Kidney epithelial cell (primary cell): ENCODE measurements at regions not wholly inside any gene's neighbourhood (a gene's known extent, or its start where the extent isn't known, plus 50 kb on each side); places are given as distances from the start of the nearest gene placed in this dataset.

Experiments
- DNase-seq: peaks from one replicate; pipeline ENCODE4 v3.0.0-alpha.2; 2010; ENCODE audit warnings: low read depth
- H3K27me3 ChIP-seq: 2 replicates; pipeline ENCODE4 v1.6.0; 2011; ENCODE audit warnings: low read length; ENCODE audit not compliant: control insufficient read depth, insufficient read depth
- H3K36me3 ChIP-seq: 2 replicates; pipeline ENCODE4 v1.5.1; 2011; ENCODE audit warnings: low read length; ENCODE audit not compliant: control insufficient read depth, insufficient read depth
- H3K4me3 ChIP-seq: 2 replicates; pipeline ENCODE4 v1.5.1; 2011; ENCODE audit warnings: low read depth, mild to moderate bottlenecking, control low read depth, low read length
- CTCF ChIP-seq: IDR thresholded peaks from 2 replicates; pipeline ENCODE4 v1.5.1; 2011; ENCODE audit warnings: mild to moderate bottlenecking, moderate library complexity, low read length, control low read depth, inconsistent platforms; ENCODE audit not compliant: insufficient read depth, poor library complexity, severe bottlenecking

DNA sequence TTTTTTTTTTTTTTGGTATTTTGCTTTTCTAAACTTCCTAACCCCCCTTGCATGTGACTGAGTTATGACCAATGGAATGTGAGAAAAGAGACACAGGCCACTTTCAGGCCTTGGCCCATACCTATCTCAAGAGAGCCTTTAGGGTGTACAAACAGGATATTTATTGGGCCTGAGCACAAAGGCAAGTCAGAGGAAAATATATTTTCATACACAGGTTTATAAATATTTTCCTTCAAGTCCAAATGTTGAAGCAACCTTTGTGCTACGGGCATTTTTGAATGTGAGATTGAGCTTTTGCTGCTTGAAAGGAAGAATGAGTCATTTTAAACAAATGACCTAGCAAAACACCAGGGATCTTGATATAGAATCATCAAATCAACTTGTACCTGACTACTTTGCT lies 228.6 kb upstream of the E2F7 start:
- peak; percentile 5 for DNase-seq
- H3K4me3 ChIP-seq: no peak overlapping the region
- TF ChIP-seq CTCF: no peak
- no peaks in the 10 kb centered on the region for H3K36me3 ChIP-seq
- no peaks in the 10 kb centered on the region for H3K27me3 ChIP-seq

DNA sequence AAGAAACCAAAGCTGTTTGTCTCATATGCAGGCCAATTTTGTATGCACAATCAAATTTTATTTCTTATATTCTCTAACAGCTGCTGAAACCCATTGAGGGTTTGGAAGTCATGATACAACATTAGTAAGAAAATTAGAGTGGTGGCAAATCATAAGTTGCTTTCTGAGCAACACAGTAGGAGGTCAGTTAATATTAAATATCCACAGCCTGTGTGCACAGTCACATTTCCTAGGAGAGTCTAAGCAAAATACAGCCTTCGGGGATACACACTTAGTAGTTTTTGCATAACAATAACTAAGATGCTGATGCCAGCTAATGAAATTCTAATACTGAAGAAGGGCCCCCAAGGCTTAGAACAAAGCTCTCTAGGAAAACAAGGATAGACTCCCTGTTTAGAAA lies 209.6 kb upstream of the E2F7 start:
- H3K27me3 ChIP-seq: no peaks in the 10 kb centered on the region
- TF ChIP-seq CTCF: no peak
- H3K36me3 ChIP-seq: no peaks in the 10 kb centered on the region
- no peak for DNase-seq
- H3K4me3 ChIP-seq: no peak overlapping the region

DNA sequence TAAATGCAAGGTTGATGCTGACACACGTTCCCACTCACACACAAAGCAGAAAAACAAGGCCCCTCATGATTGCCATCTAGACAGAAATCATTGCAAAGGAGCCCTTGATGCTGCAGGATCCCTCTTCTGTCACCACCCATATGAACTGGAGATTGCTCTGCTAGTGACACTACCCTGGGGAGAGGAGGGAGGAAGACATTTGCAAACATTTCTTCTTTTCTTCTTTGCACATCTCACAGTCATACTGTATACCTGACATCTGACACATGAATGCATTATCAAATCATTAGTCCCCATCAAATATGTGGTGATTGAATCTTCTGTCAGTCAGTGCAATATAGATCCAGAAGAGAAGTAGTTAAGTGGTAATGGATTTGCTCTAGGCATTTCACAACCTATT lies 208.5 kb upstream of the E2F7 start:
- no peak overlapping the region for H3K4me3 ChIP-seq
- no peak for DNase-seq
- no peak for TF ChIP-seq CTCF
- no peaks in the 10 kb centered on the region for H3K27me3 ChIP-seq
- no peaks in the 10 kb centered on the region for H3K36me3 ChIP-seq

- no peak for DNase-seq
- Histone ChIP-seq H3K27me3 (no peaks in the 10 kb centered on the region), H3K36me3 (no peaks in the 10 kb centered on the region), H3K4me3 (no peak overlapping the region)
- TF ChIP-seq CTCF: no peak
These were observed 191.6 kb upstream of the E2F7 start for GRCh38 chr12:77256956-77257355.

DNA sequence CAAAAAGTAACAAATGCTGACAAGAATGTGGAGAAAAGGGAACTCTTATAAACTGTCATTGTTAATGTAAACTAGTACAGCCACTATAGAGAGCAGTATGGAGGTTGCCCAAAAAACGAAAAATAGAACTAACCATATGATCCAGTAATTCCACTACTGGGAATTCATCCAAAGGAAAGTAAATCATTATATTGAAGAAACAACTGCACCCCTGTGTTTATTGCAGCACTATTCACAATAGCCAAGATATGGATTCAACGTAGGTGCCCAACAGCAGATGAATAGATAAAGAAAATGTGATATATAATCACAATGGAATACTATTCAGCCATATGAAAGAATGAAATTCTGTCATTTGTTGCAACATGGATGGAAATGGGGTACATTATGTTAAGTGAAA lies 188.0 kb upstream of the E2F7 start:
- DNase-seq: no peak
- TF ChIP-seq CTCF: no peak
- Histone ChIP-seq H3K4me3 (no peak overlapping the region), H3K36me3 (no peaks in the 10 kb centered on the region), H3K27me3 (no peaks in the 10 kb centered on the region)

GRCh38 chr12:77251799-77252198 lies 186.4 kb upstream of the E2F7 start:
- Histone ChIP-seq H3K27me3 (no peaks in the 10 kb centered on the region), H3K36me3 (no peaks in the 10 kb centered on the region), H3K4me3 (no peak overlapping the region)
- no peak for DNase-seq
- TF ChIP-seq CTCF: no peak
